Liver (tissue), 3 donors: ENCODE measurements at regions not wholly inside any gene's neighbourhood (a gene's known extent, or its start where the extent isn't known, plus 50 kb on each side); places are given as distances from the start of the nearest gene placed in this dataset.

Experiments used
- EGR1 ChIP-seq, 2 donors: IDR thresholded peaks; 2 replicates each; pipeline ENCODE4 v1.6.1; 2016 to 2018; ENCODE audit warnings: antibody characterized with exemption in 2 of 2, low read depth in 2 of 2
- HNF4G ChIP-seq: IDR thresholded peaks from 2 replicates; pipeline ENCODE4 v1.6.1; 2016; ENCODE audit warnings: antibody characterized with exemption
- RAD21 ChIP-seq, 2 donors: IDR thresholded peaks; 2 replicates each; pipeline ENCODE4 v1.6.1; 2016; ENCODE audit warnings: antibody characterized with exemption in 2 of 2, mild to moderate bottlenecking in 2 of 2
- SP1 ChIP-seq: IDR thresholded peaks from 2 replicates; pipeline ENCODE4 v1.6.1; 2018; ENCODE audit warnings: antibody characterized with exemption, mild to moderate bottlenecking
- YY1 ChIP-seq: IDR thresholded peaks from 2 replicates; pipeline ENCODE4 v1.6.1; 2016; ENCODE audit warnings: antibody characterized with exemption, mild to moderate bottlenecking
- TF ChIP-seq, protein P1 (sequence below): fragments of 150-350 bp; IDR thresholded peaks from 2 replicates; pipeline ENCODE4 v1.5.1; 2017; ENCODE audit warnings: improper control_type of control experiment, low read depth, low read length; ENCODE audit not compliant: missing input control
- TF ChIP-seq, protein P2 (sequence below): IDR thresholded peaks from 2 replicates; pipeline ENCODE4 v1.6.1; 2016; ENCODE audit warnings: antibody characterized with exemption
- TF ChIP-seq, protein P3 (sequence below): IDR thresholded peaks from 2 replicates; pipeline ENCODE4 v1.6.1; 2016; ENCODE audit warnings: antibody characterized with exemption
- TF ChIP-seq, protein P4 (sequence below): IDR thresholded peaks from 2 replicates; pipeline ENCODE4 v1.6.1; 2016; ENCODE audit warnings: antibody characterized with exemption, mild to moderate bottlenecking
- donor health status: healthy.
- donor health status: healthy.

DNA sequence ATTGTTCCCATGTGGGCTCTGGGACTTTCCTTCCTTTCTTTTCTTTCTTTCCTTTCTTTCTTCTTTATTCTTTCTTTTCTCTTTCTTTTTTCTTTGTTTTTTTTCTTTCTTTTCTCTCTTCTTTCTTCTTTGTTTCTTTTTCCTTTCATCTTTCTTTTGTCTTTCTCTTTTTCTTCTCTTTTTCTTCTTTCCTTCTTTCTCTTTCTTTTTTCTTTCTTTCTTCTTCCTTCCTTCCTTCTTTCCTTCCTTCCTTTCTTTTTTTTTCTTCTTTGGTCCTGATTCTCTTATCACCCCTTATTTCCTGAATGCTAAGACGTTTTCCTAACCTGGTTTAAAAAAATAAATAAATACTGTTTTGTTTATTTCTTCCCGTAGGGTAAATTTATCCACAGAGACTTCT is 93.2 kb downstream of the CRLF2 start:
- TF ChIP-seq, protein P1, sequence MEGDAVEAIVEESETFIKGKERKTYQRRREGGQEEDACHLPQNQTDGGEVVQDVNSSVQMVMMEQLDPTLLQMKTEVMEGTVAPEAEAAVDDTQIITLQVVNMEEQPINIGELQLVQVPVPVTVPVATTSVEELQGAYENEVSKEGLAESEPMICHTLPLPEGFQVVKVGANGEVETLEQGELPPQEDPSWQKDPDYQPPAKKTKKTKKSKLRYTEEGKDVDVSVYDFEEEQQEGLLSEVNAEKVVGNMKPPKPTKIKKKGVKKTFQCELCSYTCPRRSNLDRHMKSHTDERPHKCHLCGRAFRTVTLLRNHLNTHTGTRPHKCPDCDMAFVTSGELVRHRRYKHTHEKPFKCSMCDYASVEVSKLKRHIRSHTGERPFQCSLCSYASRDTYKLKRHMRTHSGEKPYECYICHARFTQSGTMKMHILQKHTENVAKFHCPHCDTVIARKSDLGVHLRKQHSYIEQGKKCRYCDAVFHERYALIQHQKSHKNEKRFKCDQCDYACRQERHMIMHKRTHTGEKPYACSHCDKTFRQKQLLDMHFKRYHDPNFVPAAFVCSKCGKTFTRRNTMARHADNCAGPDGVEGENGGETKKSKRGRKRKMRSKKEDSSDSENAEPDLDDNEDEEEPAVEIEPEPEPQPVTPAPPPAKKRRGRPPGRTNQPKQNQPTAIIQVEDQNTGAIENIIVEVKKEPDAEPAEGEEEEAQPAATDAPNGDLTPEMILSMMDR = no peak
- TF ChIP-seq EGR1 (IDR thresholded peaks at IDR 0.05; ENCODE audit: low read depth in 2 of 2) (no peak), HNF4G (no peak), YY1 (no peak), RAD21 (IDR thresholded peaks at IDR 0.05) (no peak), SP1 (no peak)
- TF ChIP-seq, protein P2, sequence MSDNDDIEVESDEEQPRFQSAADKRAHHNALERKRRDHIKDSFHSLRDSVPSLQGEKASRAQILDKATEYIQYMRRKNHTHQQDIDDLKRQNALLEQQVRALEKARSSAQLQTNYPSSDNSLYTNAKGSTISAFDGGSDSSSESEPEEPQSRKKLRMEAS = no peak
- TF ChIP-seq, protein P3, sequence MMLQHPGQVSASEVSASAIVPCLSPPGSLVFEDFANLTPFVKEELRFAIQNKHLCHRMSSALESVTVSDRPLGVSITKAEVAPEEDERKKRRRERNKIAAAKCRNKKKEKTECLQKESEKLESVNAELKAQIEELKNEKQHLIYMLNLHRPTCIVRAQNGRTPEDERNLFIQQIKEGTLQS = no peak
- TF ChIP-seq, protein P4, sequence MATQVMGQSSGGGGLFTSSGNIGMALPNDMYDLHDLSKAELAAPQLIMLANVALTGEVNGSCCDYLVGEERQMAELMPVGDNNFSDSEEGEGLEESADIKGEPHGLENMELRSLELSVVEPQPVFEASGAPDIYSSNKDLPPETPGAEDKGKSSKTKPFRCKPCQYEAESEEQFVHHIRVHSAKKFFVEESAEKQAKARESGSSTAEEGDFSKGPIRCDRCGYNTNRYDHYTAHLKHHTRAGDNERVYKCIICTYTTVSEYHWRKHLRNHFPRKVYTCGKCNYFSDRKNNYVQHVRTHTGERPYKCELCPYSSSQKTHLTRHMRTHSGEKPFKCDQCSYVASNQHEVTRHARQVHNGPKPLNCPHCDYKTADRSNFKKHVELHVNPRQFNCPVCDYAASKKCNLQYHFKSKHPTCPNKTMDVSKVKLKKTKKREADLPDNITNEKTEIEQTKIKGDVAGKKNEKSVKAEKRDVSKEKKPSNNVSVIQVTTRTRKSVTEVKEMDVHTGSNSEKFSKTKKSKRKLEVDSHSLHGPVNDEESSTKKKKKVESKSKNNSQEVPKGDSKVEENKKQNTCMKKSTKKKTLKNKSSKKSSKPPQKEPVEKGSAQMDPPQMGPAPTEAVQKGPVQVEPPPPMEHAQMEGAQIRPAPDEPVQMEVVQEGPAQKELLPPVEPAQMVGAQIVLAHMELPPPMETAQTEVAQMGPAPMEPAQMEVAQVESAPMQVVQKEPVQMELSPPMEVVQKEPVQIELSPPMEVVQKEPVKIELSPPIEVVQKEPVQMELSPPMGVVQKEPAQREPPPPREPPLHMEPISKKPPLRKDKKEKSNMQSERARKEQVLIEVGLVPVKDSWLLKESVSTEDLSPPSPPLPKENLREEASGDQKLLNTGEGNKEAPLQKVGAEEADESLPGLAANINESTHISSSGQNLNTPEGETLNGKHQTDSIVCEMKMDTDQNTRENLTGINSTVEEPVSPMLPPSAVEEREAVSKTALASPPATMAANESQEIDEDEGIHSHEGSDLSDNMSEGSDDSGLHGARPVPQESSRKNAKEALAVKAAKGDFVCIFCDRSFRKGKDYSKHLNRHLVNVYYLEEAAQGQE = no peak
